H1 (cell line): ENCODE measurements at regions not wholly inside any gene's neighbourhood (a gene's known extent, or its start where the extent isn't known, plus 50 kb on each side); places are given as distances from the start of the nearest gene placed in this dataset.

ENCODE experiments used
- CTCF ChIA-PET: fragments of 300-600 bp; sonication (Branson Sonifier 250); formaldehyde crosslinking; loops from one replicate; lab custom pipeline; 2021; ENCODE audit not compliant: partially characterized antibody; lab: Charles Lee
- POLR2A ChIA-PET: fragments of 300-600 bp; sonication (Branson Sonifier 250); formaldehyde crosslinking; loops from one replicate; lab custom pipeline; 2021; ENCODE audit warnings: inconsistent platforms; ENCODE audit not compliant: partially characterized antibody; lab: Charles Lee
- DNase-seq, 2 experiments: peaks; one replicate each; pipeline versions ENCODE4 v3.0.0 to v3.0.0-alpha.2; 2010 to 2022; ENCODE audit warnings: low spot score in 2 of 2, low read depth in 1 of 2, mixed read lengths in 1 of 2
- FAIRE-seq: peaks from 2 replicates; lab custom pipeline; 2011; peaks lifted over from hg19 to GRCh38; lab: Jason Lieb, UNC
- H2AFZ ChIP-seq: 2 replicates; pipeline ENCODE4 v1.8.1; 2012; ENCODE audit warnings: low read length, inconsistent platforms
- H2AK5ac ChIP-seq: 2 replicates; pipeline ENCODE4 v1.6.1; 2013; ENCODE audit warnings: low read depth, low read length
- H2BK120ac ChIP-seq: replicated peaks from 2 replicates; pipeline ENCODE3; 2013; ENCODE audit warnings: low read depth, low read length, inconsistent platforms
- H2BK12ac ChIP-seq: 2 replicates; pipeline ENCODE4 v1.6.1; 2013; ENCODE audit warnings: low read depth, low read length
- H2BK15ac ChIP-seq: 2 replicates; pipeline ENCODE4 v1.6.1; 2013; ENCODE audit warnings: low read length
- H2BK20ac ChIP-seq: 2 replicates; pipeline ENCODE4 v1.6.1; 2013; ENCODE audit warnings: low read length
- H2BK5ac ChIP-seq: 2 replicates; pipeline ENCODE4 v1.6.1; 2013; ENCODE audit warnings: low read depth, low read length
- H3K14ac ChIP-seq: 2 replicates; pipeline ENCODE4 v1.6.1; 2013; ENCODE audit warnings: inconsistent platforms; ENCODE audit not compliant: insufficient read length
- H3K18ac ChIP-seq: 2 replicates; pipeline ENCODE4 v1.6.1; 2013; ENCODE audit warnings: low read length; ENCODE audit errors: extremely low read depth
- H3K23ac ChIP-seq: 2 replicates; pipeline ENCODE4 v1.6.1; 2013; ENCODE audit warnings: inconsistent platforms; ENCODE audit not compliant: insufficient read length
- H3K23me2 ChIP-seq: 2 replicates; pipeline ENCODE4 v1.6.1; 2013; ENCODE audit warnings: low read depth, low read length
- H3K27ac ChIP-seq: 2 replicates; pipeline ENCODE4 v1.6.1; 2011; ENCODE audit warnings: low read depth, low read length, inconsistent platforms
- H3K27me3 ChIP-seq, 4 experiments: replicated peaks in 1 of 4; 1 replicate in 1 of 4; 2 replicates in 3 of 4; pipeline versions ENCODE4 v1.6.1 to v1.8.1; 2011 to 2013; ENCODE audit warnings: low read length in 3 of 4, mild to moderate bottlenecking in 3 of 4, inconsistent platforms in 2 of 4, mixed read lengths in 2 of 4, moderate library complexity in 1 of 4; ENCODE audit not compliant: control insufficient read depth in 3 of 4, insufficient read depth in 3 of 4; ENCODE audit errors: extremely low read depth in 1 of 4
- H3K36me3 ChIP-seq, 4 experiments: 2 replicates each; pipeline versions ENCODE4 v1.6.1 to v1.8.1; 2011 to 2013; ENCODE audit warnings: mild to moderate bottlenecking in 4 of 4, low read length in 3 of 4, moderate library complexity in 2 of 4, control low read depth in 1 of 4, inconsistent platforms in 1 of 4; ENCODE audit not compliant: insufficient read depth in 4 of 4, control insufficient read depth in 2 of 4
- H3K4ac ChIP-seq: replicated peaks from 2 replicates; pipeline ENCODE3; 2013; ENCODE audit warnings: low read length, low read depth, mixed read lengths, inconsistent platforms; ENCODE audit not compliant: insufficient read length
- H3K4me1 ChIP-seq, 4 experiments: replicated peaks in 1 of 4; 1 replicate in 1 of 4; 2 replicates in 3 of 4; pipeline versions ENCODE4 v1.6.1 to v1.8.1; 2011 to 2013; ENCODE audit warnings: low read length in 3 of 4, inconsistent platforms in 2 of 4, mixed read lengths in 1 of 4; ENCODE audit not compliant: insufficient read depth in 4 of 4, control insufficient read depth in 3 of 4
- H3K4me2 ChIP-seq, 2 experiments: 2 replicates each; pipeline versions ENCODE4 v1.6.1 to v1.8.1; 2011 to 2013; ENCODE audit warnings: low read depth in 2 of 2, low read length in 2 of 2, control low read depth in 1 of 2, inconsistent platforms in 1 of 2, mild to moderate bottlenecking in 1 of 2; ENCODE audit not compliant: insufficient read depth in 1 of 2
- H3K4me3 ChIP-seq, 4 experiments: fragments of 200-600, 300-600 bp in 1 of 4; sonication (generic), shearing (Covaris generic), sonication (Bioruptor Twin) in 1 of 4; 2 replicates each; pipeline versions ENCODE4 v1.5.1 to v1.8.1; 2011 to 2016; ENCODE audit warnings: low read length in 4 of 4, low read depth in 3 of 4, control low read depth in 2 of 4, inconsistent platforms in 2 of 4, mild to moderate bottlenecking in 2 of 4, mixed read lengths in 1 of 4, moderate library complexity in 1 of 4; ENCODE audit not compliant: insufficient read depth in 2 of 4; ENCODE audit errors: extremely low read depth in 1 of 4
- H3K56ac ChIP-seq: replicated peaks from 2 replicates; pipeline ENCODE3; 2013; ENCODE audit warnings: low read depth, mild to moderate bottlenecking, mixed read lengths, low read length, inconsistent platforms; ENCODE audit not compliant: insufficient read length
- H3K79me1 ChIP-seq: 2 replicates; pipeline ENCODE4 v1.6.1; 2013; ENCODE audit warnings: low read depth, low read length, control low read depth
- H3K79me2 ChIP-seq, 2 experiments: 2 replicates each; pipeline versions ENCODE4 v1.6.1 to v1.8.1; 2012 to 2013; ENCODE audit warnings: low read length in 2 of 2, mild to moderate bottlenecking in 2 of 2, inconsistent platforms in 1 of 2; ENCODE audit not compliant: insufficient read depth in 2 of 2, control insufficient read depth in 1 of 2
- H3K9ac ChIP-seq, 4 experiments: replicated peaks in 1 of 4; 1 replicate in 1 of 4; 2 replicates in 3 of 4; pipeline versions ENCODE4 v1.6.1 to v1.8.1; 2011 to 2013; ENCODE audit warnings: low read depth in 3 of 4, low read length in 3 of 4, control low read depth in 2 of 4, mild to moderate bottlenecking in 2 of 4, moderate library complexity in 2 of 4, inconsistent platforms in 1 of 4; ENCODE audit errors: extremely low read depth in 1 of 4
- H3K9me3 ChIP-seq, 2 experiments: 2 replicates each; pipeline versions ENCODE4 v1.6.1 to v1.8.1; 2012 to 2013; ENCODE audit warnings: mild to moderate bottlenecking in 2 of 2, moderate library complexity in 2 of 2, control low read depth in 1 of 2, inconsistent platforms in 1 of 2, low read depth in 1 of 2, low read length in 1 of 2, mixed read lengths in 1 of 2; ENCODE audit not compliant: insufficient read depth in 2 of 2
- H4K20me1 ChIP-seq, 2 experiments: replicated peaks in 1 of 2; 2 replicates each; pipeline versions ENCODE3 to v1.8.1; 2011 to 2013; ENCODE audit warnings: inconsistent platforms in 2 of 2, low read length in 2 of 2, mild to moderate bottlenecking in 1 of 2; ENCODE audit not compliant: insufficient read depth in 2 of 2, control insufficient read depth in 1 of 2
- H4K5ac ChIP-seq: 2 replicates; pipeline ENCODE4 v1.6.1; 2013; ENCODE audit warnings: low read length, low read depth, mixed read lengths, inconsistent platforms; ENCODE audit not compliant: insufficient read length
- H4K8ac ChIP-seq: 2 replicates; pipeline ENCODE4 v1.8.0; 2013; ENCODE audit warnings: mild to moderate bottlenecking, moderate library complexity, low read length, inconsistent platforms; ENCODE audit not compliant: insufficient read depth; ENCODE audit errors: extremely low read depth
- H4K91ac ChIP-seq: replicated peaks from 2 replicates; pipeline ENCODE3; 2013; ENCODE audit warnings: low read length, mixed read lengths, inconsistent platforms; ENCODE audit not compliant: insufficient read length
- HDAC6 ChIP-seq: IDR thresholded peaks from one replicate; pipeline ENCODE4 v1.7.1; 2012; ENCODE audit warnings: low read depth, mild to moderate bottlenecking, inconsistent platforms, low read length, moderate library complexity
- TF ChIP-seq, protein P1 (sequence below): fragments of 300-600 bp; sonication (generic); IDR thresholded peaks from 2 replicates; pipeline ENCODE4 v1.7.1; 2012; ENCODE audit warnings: low read length, moderate library complexity, mild to moderate bottlenecking, inconsistent platforms; ENCODE audit not compliant: insufficient replicate concordance

DNA sequence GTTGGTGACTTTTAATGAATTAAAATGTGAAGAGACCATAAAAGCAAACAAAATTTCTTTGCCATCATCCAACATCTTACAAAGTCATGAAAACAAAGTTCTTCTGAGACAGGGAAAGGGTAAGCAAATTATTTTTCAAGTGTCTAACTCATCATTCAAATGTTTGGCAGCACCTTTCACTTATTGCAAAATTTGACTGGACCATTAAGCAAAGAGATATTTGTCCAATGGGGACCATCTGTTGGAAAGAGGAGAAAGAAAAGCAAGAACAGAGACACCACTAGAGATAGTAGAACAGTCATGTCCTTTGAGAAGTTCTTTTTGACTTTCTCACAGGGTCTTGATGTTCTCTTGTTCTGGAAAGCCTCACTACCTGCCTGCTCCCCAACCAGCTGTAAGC is 330.1 kb downstream of the PAPSS1 start:
- Histone ChIP-seq H4K20me1 (no peaks in the 10 kb centered on the region), H2BK20ac (no peak overlapping the region), H2BK5ac (no peak overlapping the region), H3K4me2 (no peak overlapping the region), H2BK15ac (no peak overlapping the region), H2BK12ac (no peak overlapping the region), H4K5ac (no peak overlapping the region), H3K18ac (no peak overlapping the region), H2AK5ac (no peak overlapping the region), H3K36me3 (no peaks in the 10 kb centered on the region), H3K9me3 (no peaks in the 10 kb centered on the region; a peak in 1 of 4 replicates), H2AFZ (no peak overlapping the region), H4K91ac (no peak overlapping the region), H3K27me3 (no peaks in the 10 kb centered on the region), H3K14ac (no peak overlapping the region), H3K56ac (no peak overlapping the region), H3K4me1 (no peaks in the 10 kb centered on the region), H3K27ac (no peak overlapping the region), H3K23ac (no peak overlapping the region), H3K79me1 (no peaks in the 10 kb centered on the region), H3K4me3 (no peak overlapping the region), H2BK120ac (no peak overlapping the region), H3K4ac (no peak overlapping the region), H4K8ac (no peak overlapping the region), H3K23me2 (no peaks in the 10 kb centered on the region), H3K9ac (no peak overlapping the region), H3K79me2 (no peaks in the 10 kb centered on the region)
- ChIA-PET CTCF (no interaction called here), POLR2A (no interaction called here)
- FAIRE-seq (no peak), DNase-seq (no peak)
- no peak for TF ChIP-seq HDAC6
- TF ChIP-seq, protein P1, sequence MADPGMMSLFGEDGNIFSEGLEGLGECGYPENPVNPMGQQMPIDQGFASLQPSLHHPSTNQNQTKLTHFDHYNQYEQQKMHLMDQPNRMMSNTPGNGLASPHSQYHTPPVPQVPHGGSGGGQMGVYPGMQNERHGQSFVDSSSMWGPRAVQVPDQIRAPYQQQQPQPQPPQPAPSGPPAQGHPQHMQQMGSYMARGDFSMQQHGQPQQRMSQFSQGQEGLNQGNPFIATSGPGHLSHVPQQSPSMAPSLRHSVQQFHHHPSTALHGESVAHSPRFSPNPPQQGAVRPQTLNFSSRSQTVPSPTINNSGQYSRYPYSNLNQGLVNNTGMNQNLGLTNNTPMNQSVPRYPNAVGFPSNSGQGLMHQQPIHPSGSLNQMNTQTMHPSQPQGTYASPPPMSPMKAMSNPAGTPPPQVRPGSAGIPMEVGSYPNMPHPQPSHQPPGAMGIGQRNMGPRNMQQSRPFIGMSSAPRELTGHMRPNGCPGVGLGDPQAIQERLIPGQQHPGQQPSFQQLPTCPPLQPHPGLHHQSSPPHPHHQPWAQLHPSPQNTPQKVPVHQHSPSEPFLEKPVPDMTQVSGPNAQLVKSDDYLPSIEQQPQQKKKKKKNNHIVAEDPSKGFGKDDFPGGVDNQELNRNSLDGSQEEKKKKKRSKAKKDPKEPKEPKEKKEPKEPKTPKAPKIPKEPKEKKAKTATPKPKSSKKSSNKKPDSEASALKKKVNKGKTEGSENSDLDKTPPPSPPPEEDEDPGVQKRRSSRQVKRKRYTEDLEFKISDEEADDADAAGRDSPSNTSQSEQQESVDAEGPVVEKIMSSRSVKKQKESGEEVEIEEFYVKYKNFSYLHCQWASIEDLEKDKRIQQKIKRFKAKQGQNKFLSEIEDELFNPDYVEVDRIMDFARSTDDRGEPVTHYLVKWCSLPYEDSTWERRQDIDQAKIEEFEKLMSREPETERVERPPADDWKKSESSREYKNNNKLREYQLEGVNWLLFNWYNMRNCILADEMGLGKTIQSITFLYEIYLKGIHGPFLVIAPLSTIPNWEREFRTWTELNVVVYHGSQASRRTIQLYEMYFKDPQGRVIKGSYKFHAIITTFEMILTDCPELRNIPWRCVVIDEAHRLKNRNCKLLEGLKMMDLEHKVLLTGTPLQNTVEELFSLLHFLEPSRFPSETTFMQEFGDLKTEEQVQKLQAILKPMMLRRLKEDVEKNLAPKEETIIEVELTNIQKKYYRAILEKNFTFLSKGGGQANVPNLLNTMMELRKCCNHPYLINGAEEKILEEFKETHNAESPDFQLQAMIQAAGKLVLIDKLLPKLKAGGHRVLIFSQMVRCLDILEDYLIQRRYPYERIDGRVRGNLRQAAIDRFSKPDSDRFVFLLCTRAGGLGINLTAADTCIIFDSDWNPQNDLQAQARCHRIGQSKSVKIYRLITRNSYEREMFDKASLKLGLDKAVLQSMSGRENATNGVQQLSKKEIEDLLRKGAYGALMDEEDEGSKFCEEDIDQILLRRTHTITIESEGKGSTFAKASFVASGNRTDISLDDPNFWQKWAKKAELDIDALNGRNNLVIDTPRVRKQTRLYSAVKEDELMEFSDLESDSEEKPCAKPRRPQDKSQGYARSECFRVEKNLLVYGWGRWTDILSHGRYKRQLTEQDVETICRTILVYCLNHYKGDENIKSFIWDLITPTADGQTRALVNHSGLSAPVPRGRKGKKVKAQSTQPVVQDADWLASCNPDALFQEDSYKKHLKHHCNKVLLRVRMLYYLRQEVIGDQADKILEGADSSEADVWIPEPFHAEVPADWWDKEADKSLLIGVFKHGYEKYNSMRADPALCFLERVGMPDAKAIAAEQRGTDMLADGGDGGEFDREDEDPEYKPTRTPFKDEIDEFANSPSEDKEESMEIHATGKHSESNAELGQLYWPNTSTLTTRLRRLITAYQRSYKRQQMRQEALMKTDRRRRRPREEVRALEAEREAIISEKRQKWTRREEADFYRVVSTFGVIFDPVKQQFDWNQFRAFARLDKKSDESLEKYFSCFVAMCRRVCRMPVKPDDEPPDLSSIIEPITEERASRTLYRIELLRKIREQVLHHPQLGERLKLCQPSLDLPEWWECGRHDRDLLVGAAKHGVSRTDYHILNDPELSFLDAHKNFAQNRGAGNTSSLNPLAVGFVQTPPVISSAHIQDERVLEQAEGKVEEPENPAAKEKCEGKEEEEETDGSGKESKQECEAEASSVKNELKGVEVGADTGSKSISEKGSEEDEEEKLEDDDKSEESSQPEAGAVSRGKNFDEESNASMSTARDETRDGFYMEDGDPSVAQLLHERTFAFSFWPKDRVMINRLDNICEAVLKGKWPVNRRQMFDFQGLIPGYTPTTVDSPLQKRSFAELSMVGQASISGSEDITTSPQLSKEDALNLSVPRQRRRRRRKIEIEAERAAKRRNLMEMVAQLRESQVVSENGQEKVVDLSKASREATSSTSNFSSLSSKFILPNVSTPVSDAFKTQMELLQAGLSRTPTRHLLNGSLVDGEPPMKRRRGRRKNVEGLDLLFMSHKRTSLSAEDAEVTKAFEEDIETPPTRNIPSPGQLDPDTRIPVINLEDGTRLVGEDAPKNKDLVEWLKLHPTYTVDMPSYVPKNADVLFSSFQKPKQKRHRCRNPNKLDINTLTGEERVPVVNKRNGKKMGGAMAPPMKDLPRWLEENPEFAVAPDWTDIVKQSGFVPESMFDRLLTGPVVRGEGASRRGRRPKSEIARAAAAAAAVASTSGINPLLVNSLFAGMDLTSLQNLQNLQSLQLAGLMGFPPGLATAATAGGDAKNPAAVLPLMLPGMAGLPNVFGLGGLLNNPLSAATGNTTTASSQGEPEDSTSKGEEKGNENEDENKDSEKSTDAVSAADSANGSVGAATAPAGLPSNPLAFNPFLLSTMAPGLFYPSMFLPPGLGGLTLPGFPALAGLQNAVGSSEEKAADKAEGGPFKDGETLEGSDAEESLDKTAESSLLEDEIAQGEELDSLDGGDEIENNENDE, result no peak
